ENCODE measurements at regions not wholly inside any gene's neighbourhood (a gene's known extent, or its start where the extent isn't known, plus 50 kb on each side); places are given as distances from the start of the nearest gene placed in this dataset.
"Not testable (repeated sequence)": the region's sequence is repeated elsewhere in the genome, so short reads cannot be mapped to it uniquely, and the experiment has no call there.

DNA sequence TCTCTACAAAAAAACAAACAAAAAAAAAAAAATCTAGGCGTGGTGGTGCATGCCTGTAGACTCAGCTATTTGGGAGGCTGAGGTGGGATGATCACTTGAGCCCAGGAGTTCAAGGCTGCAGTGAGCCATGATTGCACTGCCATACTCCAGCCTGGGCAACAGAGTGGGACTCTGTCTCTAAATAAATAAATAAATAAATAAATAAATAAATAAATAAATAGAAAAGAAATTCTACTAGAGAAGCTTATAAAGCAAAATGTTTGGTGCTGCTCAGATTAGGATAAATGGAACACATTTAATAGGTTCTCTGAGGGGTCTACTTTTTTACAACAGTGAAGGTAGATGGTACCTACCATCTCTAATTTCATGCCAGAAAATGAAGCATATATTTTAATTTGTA is 507.5 kb downstream of the STK39 start:
- DNase-seq, result not testable (repeated sequence)

DNA sequence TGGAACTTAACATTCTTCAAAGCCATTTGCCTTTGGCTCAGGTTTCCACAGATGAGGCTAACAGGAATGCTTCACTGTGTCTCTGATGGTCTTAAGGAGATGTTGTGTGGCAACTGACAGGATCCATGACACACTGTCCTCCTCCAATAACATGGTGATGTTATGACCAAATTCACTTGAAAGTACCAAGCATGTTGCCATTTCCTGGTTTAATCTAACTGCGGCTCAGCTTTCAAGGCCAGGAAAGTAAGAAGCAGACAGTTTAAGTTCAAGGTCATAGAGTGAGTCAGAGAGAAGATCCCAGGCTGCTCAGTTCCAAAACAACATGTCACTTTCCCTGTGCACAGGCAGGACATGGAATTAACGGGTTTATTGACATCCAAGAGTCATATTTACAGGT is 513.6 kb downstream of the STK39 start:
- no peak for DNase-seq

DNA sequence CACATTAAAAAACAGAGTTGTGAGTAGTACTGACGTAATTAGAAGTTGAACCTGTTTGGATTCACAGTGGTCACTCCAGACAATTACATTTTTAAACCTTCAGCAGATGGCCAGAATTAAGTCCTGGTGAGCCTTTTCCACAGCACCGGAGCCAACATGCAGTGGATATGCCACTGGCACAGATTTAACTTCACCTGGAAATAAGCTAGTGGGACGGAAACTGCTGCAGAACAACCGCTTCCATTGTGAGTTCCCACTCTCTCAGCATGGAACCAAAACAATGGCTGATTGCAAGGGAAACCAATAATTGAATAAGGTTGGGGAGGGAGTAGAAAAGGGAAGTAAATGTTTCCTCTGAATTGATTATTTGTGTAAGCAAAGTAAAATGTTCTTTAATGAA is 515.1 kb downstream of the STK39 start:
- no peak for DNase-seq

DNA sequence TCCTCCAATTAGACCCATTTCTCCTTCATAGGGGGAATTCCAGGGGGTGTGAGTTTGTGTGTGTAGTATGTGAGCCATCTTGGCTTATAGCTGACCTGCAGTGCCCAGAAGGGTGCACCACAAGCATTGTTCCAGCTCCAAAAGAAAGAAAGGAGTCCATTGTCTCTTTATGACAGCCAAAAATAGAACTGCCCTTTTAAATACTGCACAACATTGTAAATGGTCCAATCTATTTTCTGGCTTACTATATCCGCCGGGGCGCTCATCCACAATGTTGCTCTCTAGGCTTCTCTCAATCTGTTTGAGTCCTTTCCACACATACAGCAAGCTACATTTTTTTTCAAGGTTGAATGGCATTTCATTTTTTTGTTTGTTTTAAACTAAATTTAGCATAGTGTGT is 517.5 kb downstream of the STK39 start:
- DNase-seq, result no peak

DNA sequence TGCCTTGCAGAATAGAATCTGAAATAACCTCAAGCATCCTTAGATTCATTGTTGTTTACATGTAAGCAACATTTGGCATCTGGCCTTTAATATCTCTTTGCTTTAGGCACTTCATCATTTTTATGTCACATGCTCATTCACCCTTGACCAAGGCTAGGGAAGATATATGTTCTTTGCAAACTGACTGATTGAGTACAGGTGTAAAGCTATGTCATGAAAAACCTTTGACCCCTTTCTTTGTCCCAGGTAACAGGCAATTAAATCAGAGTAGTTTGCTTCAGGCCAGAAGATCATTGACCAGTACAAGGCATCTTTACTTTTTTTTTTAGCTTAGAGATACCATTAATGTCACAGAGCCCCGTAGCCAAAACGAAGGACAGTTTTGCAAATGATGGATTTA is 520.6 kb downstream of the STK39 start:
- no peak for DNase-seq

DNA sequence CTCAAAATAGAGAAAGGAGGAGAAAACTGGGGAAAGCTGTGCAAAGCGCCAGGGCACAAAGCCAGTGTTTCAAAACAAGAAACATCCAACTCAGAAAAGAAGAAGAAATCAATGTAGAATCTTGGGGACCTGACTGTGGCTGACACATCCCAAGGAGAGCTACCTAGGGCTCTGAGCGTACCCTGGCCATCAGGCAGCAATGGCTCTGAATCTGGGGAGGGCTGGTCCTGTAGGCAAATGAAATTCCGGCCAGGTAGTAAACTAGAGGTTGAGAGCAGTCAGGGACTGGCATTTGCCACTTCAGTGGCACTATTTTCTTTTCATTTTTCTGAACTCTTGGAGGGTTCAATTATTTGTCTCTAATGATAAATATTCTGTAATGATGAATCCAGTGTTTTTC is 525.8 kb downstream of the STK39 start:
- no peak for DNase-seq

DNA sequence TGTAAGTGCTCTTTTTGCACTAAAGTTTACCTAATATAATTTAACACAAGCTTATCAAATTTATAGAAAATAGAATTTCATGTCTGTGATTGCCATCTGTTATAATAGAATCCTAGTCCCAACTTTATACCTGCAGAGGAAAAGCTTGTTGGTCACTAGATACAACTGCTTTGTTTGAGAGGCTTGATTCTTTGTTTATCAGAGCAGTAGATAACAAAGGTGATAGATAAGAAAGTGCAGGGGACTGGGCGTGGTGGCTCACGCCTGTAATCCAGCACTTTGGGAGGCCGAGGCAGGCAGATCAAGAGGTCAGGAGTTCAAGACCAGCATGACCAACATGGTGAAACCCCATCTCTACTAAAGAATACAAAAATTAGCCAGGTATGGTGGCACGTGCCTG is 528.0 kb downstream of the STK39 start:
- no peak for DNase-seq

DNA sequence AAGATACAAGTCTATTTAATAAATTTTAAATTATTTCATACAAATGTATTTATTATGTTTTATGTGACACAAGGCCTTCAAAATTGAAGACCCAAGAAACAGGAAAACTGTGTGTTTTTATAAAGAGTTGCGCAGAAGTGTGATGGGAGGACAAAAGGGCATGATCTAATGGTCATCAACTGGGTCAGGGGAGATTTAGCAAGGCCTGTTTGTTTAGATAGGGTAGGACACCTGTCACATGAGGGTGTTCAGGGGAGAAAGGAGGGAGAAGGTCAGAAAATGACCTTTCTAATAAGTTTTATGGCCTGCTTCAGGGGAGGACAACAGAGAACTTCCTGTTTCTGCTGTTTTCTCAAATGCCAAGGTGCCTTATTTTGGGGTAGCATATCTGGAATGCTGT is 528.8 kb downstream of the STK39 start:
- no peak for DNase-seq

DNA sequence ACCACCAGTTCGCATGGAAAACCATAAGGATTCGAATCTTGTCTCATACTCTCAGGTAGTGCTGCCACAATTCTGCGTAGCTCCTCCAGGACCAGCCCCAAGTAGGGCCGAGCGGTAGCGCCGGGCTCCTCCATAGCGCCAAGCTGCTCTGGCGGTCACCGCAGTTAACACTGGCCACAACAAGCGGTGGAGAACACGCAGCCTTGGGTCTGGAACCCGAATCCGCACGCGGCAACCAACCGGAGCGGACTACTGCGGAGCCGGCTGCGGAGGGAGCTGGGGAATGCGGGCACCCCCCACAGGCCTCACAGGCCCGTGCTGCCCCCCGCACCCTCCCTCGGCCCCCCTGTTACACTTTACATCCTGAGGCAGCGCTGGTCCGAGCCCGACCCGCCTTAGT is 531.5 kb downstream of the STK39 start:
- no peak for DNase-seq

DNA sequence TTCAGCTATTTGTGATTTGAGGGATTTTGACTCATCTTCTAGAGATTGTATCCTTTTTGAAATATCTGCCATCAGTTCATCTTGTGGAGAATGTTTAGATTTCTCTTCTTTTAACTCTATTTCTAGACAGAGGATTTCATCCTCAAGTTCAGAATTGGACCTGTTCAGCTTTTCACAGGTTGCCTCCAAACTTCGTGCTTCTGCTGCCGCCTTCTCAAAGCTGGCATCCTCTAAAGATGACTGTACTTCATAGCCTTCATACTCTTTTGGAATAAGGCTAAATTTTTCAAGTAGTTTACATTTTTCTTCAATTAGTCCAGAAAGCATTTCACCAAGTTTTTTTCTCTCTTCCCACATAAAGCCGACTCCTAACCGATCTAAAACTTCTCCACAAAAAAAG is 531.9 kb downstream of the STK39 start:
- DNase-seq, result not testable (repeated sequence)

DNA sequence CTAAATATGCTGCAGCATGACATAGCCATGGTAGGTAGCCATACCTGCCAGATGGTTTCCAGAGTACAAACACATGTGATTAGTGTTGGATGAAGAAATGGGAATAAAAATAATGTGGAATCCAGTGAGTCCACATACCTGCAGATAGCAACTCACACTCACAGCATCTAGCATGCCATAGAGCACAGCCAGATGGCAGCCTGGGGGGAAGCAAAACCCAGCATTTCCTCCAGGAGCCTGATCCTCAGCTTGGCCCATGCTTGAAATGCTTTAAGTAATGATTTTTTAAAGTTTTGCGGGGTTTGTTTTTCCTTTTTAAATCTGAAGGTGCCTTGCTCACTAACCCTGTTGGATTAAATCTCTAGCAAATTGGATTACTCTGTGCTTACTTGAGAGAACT is 535.1 kb downstream of the STK39 start:
- DNase-seq, result no peak

DNA sequence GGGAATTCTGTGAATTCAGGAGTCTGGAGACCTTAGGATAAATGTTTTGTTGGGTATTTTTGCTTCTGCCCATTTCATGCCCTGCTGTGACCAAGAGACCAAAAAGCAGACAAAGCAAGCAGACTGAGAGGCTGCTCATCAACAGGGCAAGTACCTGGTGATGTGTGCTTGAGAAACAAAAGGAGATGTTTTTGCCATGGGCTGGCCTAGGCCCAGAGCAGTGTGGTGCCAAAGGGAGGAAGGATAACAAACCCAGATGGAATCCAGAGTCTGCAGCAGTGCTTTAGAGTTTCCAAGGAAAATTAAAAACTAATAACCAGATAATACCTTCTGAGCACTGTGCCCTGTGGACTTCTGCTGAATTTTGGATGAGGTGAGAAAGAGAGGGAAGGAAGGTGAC is 538.4 kb downstream of the STK39 start:
- no peak for DNase-seq

DNA sequence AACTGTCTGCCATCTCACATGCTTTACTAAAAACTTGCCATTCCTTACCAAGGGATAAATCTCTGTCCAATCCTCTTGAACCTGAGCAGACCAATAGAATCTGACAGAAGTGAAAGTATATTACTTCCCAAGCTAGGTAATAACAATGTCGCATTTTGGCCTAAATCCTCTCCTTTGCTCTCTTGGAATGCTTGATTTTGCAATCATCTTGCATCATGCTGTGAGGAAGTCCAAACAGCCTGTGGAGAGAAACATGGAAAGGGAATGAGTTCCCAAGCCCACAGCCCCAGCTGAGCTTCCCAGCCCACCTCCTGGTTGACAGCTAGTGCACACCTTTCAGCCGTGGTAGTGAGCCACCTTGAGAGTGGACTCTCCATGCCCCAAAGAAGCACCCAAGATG is 540.6 kb downstream of the STK39 start:
- DNase-seq, result no peak

DNA sequence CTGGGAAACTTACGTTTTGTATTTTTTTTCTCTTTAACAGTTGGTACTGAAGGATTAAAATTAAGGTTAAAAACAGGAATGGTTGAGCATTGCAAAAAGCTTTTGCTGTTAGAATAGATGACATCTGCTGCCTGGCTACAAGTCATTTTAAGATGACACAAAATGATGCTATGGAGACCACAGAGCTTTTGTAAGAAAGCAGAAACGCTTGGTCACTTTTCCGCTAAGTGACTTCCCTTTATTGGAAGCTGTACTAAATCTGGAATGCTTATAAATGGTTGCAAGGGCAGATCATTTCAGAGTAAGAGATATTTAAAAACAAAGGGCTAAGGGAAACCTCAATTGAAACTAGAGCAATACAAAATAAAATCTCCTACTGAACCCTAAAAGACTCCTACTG is 544.0 kb downstream of the STK39 start:
- no peak for DNase-seq

DNA sequence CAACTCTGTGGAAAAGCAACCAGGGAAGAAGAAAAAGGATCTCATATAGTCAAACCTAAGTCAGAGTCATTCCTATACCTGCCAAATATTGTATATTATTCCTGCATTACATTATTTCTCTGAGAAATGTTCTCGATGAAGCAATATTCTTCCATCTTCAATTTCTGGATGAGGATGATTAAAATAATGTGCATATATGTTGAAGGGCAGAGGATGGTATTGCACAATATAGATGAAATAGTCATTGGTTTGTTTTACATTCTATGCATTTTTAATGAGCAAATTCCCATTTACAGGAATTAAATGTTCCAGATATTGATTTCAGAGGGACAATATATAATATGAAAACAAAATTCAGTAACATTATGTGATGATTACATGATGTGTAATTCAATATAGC is 545.2 kb downstream of the STK39 start:
- no peak for DNase-seq

DNA sequence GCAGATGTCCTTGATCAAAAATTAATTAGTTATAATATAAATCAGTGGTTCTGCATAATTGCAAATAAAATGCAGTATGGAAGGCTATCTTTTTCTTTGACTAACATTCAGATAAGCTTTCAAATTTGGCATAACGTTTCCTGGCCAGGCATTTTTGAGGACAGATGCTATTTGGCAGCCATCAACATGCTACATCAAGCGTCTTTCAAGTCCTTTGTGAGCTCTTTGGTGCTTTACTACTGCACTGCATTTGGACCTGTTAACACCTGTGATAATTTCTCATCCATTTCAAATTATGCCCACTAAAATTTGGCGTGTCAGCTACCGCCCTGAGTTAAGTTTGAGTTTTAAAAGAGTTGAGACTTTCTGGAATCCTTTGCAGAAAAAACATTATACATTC is 545.7 kb downstream of the STK39 start:
- no peak for DNase-seq

DNA sequence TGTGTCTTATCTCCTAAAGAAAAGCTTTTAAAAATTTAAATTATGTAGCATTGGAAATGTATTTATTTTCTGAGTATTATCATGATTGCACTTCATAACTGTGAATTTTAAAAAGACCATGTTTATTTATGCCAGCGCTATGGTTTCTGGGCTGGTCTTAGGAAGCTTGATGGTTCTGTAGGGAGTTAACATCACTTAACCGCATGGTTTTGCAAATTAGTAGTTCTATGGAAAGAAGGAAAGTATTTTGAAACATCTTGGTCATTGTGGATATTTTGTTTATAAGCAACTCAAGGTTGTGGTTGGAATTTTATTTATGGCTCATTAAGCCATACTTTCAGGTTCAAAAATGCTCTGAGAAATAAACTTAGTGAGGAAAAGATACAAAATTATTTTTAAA is 549.4 kb downstream of the STK39 start:
- DNase-seq, result no peak

DNA sequence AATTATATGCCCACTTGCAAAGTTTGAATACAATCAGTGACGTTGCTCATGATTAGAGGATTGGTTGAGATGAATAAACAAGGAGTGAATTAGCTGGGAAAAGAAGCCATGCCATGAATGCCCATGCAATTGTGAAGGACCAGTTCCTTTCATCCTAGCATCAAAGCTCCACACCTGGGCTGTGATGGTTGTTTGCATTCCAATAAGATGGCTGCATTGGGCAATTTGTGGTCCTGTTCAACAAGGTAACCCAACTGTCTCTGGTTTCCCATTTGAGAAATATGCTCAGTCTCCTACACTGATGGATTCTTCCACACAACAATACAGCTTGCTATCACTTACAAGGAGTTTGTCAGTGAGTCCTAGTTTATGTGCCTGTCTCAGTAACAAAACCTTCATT is 550.2 kb downstream of the STK39 start:
- no peak for DNase-seq

DNA sequence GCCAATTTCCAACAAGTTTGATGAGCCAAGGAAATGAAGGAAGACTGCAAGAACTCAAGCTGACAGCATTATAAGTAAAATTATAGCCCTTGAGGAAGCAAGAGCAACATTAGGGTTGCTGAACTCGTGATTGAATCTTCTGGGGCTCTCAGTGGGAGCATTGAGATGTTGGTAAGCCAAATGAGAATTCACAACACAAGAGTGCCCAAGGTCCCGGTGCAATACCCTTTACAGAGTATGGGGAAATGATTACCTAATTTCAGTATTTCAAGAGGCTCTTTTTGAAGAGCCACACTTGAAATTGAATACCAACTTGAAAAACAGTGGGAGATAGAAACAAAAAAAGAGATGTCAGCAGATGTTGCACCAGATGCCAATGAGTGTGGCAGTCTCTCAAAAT is 554.5 kb downstream of the STK39 start:
- DNase-seq, result no peak

DNA sequence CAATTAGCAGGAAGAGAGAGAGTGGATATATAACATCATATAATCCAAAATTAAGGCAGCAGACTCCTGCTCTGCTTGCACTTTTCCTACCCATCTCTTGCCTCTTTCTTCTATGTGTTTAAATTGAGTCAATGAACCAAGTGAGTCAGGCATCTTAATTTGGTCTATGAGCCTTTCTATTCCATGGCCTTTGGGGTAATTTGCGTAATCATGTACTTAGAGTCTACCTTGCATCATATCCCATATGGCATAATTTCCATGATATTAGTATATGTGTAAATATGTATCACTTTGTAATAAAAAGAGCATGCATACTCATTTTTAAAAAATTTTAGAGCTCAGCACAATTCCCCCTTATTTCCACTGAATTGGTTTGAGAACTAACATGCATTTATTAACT is 555.2 kb downstream of the STK39 start:
- DNase-seq, result no peak

DNA sequence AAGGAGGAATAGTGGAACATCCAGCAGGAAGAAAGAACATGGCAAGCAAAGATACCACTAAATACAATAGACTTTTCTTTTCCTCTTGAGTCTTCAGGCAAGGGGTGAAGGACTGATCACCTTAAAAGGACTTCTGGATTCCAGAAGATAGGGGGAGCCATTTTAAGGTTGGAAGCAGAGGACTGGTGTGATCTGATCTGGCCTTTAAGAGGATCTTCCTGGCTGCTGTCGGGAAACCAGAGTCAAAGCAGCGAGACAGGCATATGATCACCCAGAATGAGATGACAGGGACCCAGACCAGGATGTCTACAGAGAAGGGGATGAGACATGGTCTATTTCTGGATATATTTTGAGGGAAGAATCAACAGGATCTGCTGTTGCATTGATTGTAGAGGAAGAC is 558.0 kb downstream of the STK39 start:
- DNase-seq, result no peak

DNA sequence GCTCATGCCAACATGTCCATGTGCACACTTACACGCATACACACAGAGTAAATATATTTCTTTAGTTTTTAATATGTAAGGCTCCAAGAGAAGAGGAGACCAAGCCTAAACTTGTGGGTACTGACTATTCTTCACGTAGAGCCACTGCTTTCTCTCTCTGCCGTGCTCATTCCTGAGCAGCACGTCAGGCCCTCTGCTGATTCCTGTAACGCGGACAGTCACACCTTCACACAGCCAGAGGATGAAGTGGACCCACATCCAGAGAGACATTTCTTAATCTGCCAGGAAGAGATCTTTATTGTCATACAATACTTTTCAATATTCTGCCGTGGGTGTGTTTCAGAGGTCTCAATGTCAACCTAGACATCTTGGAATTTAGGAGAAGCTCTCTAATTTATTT is 560.7 kb downstream of the STK39 start:
- DNase-seq, result no peak

DNA sequence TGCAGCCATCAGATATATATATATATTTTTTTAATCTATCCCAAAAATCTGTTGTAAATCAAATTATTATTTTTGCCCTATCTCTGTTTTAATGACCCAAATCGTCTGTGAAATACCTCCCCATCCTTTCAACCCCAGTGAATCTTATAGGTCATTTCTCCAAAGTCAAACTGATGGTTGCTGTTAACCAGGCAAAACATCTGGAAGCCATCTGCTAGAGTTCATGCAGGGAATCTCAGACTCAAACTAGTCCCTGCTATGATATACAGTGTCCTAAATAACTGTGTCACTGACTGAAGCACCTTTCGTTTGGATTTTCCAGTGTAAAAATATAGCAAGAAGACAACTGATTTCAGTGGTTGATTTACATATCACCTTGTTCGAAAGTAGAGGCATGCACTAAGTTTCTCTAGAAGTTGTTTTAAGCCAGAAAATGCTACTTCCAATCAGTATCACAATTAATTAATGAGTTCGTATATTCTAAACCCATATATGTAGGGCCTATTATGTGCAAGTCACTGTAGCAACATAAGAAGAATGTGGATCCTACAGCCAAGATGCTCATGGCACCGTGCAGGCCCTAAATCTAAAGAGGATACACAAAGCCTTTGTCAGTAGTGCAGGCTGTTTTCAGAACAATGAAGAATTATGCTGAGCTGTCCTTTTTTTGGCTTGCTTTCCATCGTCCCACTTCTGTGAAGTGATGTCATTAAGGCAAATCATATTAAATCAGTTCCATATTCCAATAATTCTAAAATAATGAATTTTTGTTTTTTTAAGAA is 566.0 kb downstream of the STK39 start:
- DNase-seq, result no peak

DNA sequence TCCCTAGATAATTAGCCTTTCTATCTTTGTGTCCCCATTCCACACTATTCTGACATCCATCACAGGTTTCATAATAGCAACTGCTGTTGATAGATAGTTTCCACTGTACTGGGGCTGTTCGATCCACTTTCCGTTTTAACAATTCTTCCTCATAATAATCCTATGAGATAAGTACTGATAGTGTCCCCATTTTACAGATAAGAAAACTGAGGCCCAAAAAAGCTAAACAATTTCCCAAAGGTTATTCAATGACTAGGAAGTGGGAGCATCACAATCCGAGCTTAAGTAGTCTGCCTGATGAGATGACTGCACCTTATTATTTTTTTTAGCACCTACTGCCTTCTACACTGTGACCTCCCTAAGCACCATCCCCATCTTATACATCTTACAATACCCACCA is 569.2 kb downstream of the STK39 start:
- no peak for DNase-seq

DNA sequence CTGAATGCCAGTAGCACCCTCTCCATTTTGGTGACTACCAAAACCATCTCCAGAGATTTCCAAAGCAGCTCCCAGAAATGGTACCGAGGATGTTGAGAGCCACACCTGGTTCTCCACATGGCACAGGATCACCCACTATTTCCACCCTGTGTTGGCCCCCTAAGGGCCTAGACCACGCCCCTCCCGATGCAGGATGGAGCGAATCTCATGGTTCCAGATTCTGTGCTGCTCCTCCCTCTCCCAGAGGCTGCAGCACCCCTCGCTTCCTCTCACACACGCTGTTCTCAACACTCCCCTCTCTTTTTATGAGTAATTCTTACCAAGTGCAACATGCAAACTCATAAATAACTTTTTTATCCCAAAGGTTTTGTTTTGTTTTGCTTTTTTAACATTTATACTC is 571.5 kb downstream of the STK39 start:
- no peak for DNase-seq

DNA sequence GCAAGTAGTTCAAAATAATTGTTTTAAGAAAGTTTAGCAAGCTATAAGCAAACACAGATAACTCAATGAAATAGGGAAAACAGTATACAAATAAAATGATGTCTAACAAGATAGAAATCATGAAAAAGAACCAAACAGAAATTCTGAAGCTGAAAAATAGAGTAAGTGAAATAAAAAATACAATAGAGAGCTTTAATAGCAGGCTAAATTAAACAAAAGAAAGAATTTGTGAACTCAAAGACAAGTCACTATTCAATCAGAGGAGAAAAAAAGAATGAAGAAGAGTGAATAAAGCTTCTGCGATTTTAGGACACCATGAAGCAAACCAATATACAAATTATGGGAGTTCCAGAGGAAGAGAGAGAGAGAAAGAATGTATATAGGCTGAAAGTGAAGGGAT is 576.8 kb downstream of the STK39 start:
- DNase-seq, result no peak

Data from activated CD4-positive, alpha-beta T cell treated with anti-CD3 and anti-CD28 coated beads for 48 hours (primary cell).